A549 (cell line): ENCODE measurements at regions not wholly inside any gene's neighbourhood (a gene's known extent, or its start where the extent isn't known, plus 50 kb on each side); places are given as distances from the start of the nearest gene placed in this dataset.

Source experiments
- ATAC-seq, 2 experiments: fragments of 200-7000 bp in 1 of 2; fragments of >200 bp in 1 of 2; cut with Nextera tagmentation in 1 of 2; cut with Tn5 transposase in 1 of 2; 3 replicates each; pipeline versions ENCODE4 v1.8.0 to v1.9.1; 2018 to 2020; ENCODE audit warnings: mild to moderate bottlenecking in 1 of 2, moderate library complexity in 1 of 2
- CTCF ChIA-PET: fragments of 300-600 bp; sonication (Branson Sonifier 250); formaldehyde crosslinking; extraction: SDS; loops from one replicate; lab custom pipeline; 2021; ENCODE audit warnings: antibody characterized with exemption, inconsistent platforms; lab: Yijun Ruan, JAX
- POLR2A ChIA-PET: fragments of 350-600 bp; formaldehyde crosslinking; extraction: SDS; loops from one replicate; lab custom pipeline; 2021; ENCODE audit warnings: antibody characterized with exemption, inconsistent platforms; lab: Yijun Ruan, JAX
- DNase-seq, 2 experiments: peaks; one replicate each; pipeline versions ENCODE4 v3.0.0 to v3.0.0-alpha.2; 2011 to 2016; ENCODE audit warnings: low read depth in 1 of 2, low spot score in 1 of 2
- FAIRE-seq: peaks from 2 replicates; lab custom pipeline; 2011; peaks lifted over from hg19 to GRCh38; lab: Jason Lieb, UNC
- H3K27ac ChIP-seq, 2 experiments: fragments of >200 bp; sonication (Bioruptor Twin); formaldehyde crosslinking; 3 replicates each; pipeline ENCODE4 v1.5.1; 2016 to 2017
- H3K4me1 ChIP-seq: fragments of >200 bp; sonication (Bioruptor Twin); formaldehyde crosslinking; 3 replicates; pipeline ENCODE4 v1.6.1; 2016
- H3K4me2 ChIP-seq: fragments of >200 bp; sonication (Bioruptor Twin); formaldehyde crosslinking; 3 replicates; pipeline ENCODE4 v1.6.1; 2016
- H3K4me3 ChIP-seq: fragments of >200 bp; sonication (Bioruptor Twin); formaldehyde crosslinking; 3 replicates; pipeline ENCODE4 v1.5.1; 2016
- H3K9me3 ChIP-seq: fragments of >200 bp; sonication (Bioruptor Twin); formaldehyde crosslinking; 3 replicates; pipeline ENCODE4 v1.6.1; 2016
- CEBPB ChIP-seq, 2 experiments: fragments of >200 bp in 1 of 2; sonication (Bioruptor Twin) in 1 of 2; formaldehyde crosslinking in 1 of 2; IDR thresholded peaks; 2 replicates each; pipeline ENCODE4 v1.6.1; 2012 to 2016
- CHD4 ChIP-seq: fragments of 200-600 bp; sonication (generic); IDR thresholded peaks from 2 replicates; pipeline ENCODE4 v1.6.1; 2016; ENCODE audit warnings: antibody characterized with exemption, mild to moderate bottlenecking, borderline replicate concordance
- EHF ChIP-seq: fragments of 250-450 bp; sonication (Bioruptor Pico); IDR thresholded peaks from 2 replicates; pipeline ENCODE4 v1.5.0; 2020; ENCODE audit warnings: mild to moderate bottlenecking
- EP300 ChIP-seq, 2 experiments: fragments of >200 bp; sonication (Bioruptor Twin); formaldehyde crosslinking; IDR thresholded peaks; 2 replicates in 1 of 2; 3 replicates in 1 of 2; pipeline ENCODE4 v1.6.1; 2016 to 2017
- ESRRA ChIP-seq: fragments of 150-350 bp; IDR thresholded peaks from 2 replicates; pipeline ENCODE4 v1.6.1; 2014; ENCODE audit warnings: mild to moderate bottlenecking, low read length, borderline replicate concordance
- FOXS1 ChIP-seq: fragments of 250-450 bp; sonication (Bioruptor Pico); IDR thresholded peaks from 2 replicates; pipeline ENCODE4 v1.5.0; 2020; ENCODE audit warnings: mild to moderate bottlenecking, moderate library complexity
- HDAC2 ChIP-seq: fragments of 200-600 bp; sonication (generic); IDR thresholded peaks from 2 replicates; pipeline ENCODE4 v1.6.1; 2016
- HOXA7 ChIP-seq: fragments of 250-450 bp; sonication (Bioruptor Pico); IDR thresholded peaks from 2 replicates; pipeline ENCODE4 v1.5.0; 2020; ENCODE audit warnings: mild to moderate bottlenecking, moderate library complexity
- JUNB ChIP-seq: fragments of >200 bp; sonication (Bioruptor Twin); formaldehyde crosslinking; IDR thresholded peaks from 2 replicates; pipeline ENCODE4 v1.6.1; 2016
- MAFK ChIP-seq: fragments of 450-650 bp; IDR thresholded peaks from 2 replicates; pipeline ENCODE4 v1.6.1; 2014; ENCODE audit not compliant: partially characterized antibody
- RARB ChIP-seq: fragments of 250-450 bp; sonication (Bioruptor Pico); IDR thresholded peaks from 2 replicates; pipeline ENCODE4 v1.8.0; 2021; ENCODE audit warnings: mild to moderate bottlenecking, moderate library complexity
- SMC3 ChIP-seq: fragments of >200 bp; sonication (Bioruptor Twin); formaldehyde crosslinking; IDR thresholded peaks from 3 replicates; pipeline ENCODE4 v1.6.1; 2018; ENCODE audit warnings: inconsistent platforms
- SREBF2 ChIP-seq: fragments of 450-650 bp; IDR thresholded peaks from 2 replicates; pipeline ENCODE4 v1.6.1; 2014; ENCODE audit warnings: mild to moderate bottlenecking, moderate library complexity
- ZNF302 ChIP-seq: fragments of 250-450 bp; sonication (Bioruptor Pico); IDR thresholded peaks from 2 replicates; pipeline ENCODE4 v1.9.0; 2021; ENCODE audit warnings: inconsistent platforms, mild to moderate bottlenecking, moderate library complexity
- WGBS: methylation state at CpG from one replicate; pipeline ENCODE4 v1.1.6; 2017; ENCODE audit errors: missing lambda C conversion rate; 5-methylcytosine and 5-hydroxymethylcytosine counted together
- TF ChIP-seq, protein P1 (sequence below): fragments of >200 bp; sonication (Bioruptor Twin); formaldehyde crosslinking; IDR thresholded peaks from 3 replicates; pipeline ENCODE4 v1.5.1; 2016
- TF ChIP-seq, protein P2 (sequence below): fragments of 250-450 bp; sonication (Bioruptor Pico); IDR thresholded peaks from 2 replicates; pipeline ENCODE4 v1.5.0; 2020; ENCODE audit warnings: low read depth, mild to moderate bottlenecking, moderate library complexity
- TF ChIP-seq, protein P3 (sequence below): fragments of 150-350 bp; IDR thresholded peaks from 2 replicates; pipeline ENCODE4 v1.6.1; 2014; ENCODE audit warnings: low read depth, mild to moderate bottlenecking, low read length
- TF ChIP-seq, protein P4 (sequence below): fragments of 200-600 bp; sonication (generic); IDR thresholded peaks from 2 replicates; pipeline ENCODE4 v1.6.1; 2016; ENCODE audit warnings: antibody characterized with exemption, mild to moderate bottlenecking, moderate library complexity

DNA sequence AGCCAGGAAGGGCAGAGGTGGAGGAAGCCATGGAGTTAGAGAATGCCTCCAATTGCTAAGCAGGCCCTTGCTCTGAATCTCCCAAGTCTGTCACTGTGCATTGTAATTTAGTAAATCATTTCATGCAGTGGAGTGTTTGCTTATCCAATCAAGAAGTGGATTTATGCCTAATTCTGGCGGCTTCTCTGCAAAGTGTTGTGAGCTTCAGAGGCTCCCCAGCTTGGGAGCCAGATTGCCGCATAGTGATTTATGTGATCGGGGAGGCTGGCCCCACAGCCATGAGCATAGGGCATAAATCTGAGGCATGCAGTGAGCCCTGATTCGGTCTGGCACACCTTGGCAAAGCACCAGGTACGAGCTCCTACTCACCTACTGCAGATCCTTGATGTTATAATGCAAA, 520.8 kb downstream of the HS3ST4 start (continued):
- TF ChIP-seq, protein P1, sequence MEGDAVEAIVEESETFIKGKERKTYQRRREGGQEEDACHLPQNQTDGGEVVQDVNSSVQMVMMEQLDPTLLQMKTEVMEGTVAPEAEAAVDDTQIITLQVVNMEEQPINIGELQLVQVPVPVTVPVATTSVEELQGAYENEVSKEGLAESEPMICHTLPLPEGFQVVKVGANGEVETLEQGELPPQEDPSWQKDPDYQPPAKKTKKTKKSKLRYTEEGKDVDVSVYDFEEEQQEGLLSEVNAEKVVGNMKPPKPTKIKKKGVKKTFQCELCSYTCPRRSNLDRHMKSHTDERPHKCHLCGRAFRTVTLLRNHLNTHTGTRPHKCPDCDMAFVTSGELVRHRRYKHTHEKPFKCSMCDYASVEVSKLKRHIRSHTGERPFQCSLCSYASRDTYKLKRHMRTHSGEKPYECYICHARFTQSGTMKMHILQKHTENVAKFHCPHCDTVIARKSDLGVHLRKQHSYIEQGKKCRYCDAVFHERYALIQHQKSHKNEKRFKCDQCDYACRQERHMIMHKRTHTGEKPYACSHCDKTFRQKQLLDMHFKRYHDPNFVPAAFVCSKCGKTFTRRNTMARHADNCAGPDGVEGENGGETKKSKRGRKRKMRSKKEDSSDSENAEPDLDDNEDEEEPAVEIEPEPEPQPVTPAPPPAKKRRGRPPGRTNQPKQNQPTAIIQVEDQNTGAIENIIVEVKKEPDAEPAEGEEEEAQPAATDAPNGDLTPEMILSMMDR = no peak
- no peak for TF ChIP-seq ESRRA
- no peak for TF ChIP-seq FOXS1 (CRISPR knock-in tag)
- TF ChIP-seq, all 56 proteins: peak for 0

DNA sequence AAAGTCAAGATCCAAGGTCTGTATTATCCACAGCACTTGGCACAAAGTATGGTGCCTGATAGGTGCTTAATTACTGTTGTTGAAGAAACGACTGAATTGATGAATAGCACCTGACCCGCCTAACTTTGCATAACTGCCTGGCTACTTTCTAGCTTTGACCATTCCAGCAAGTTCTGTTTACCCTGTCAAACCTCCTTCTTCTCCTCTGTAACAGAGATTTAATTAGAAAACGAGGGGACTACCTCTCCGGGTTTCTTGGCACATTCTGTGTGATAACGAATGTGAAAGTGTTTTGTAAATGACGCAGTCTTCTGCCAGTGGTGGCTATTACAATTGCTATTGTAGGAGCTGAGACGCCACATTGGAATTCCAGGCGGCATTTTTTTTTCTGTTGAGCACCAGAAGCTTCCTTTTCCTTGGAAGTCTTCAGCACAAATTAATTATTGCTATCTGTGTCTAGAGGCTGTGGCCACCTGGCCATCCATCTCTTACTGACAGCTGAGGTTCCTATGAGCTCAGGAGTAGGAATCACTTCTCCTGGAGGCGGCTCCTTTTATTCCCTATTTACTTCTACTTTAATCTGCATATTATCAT, 522.9 kb downstream of the HS3ST4 start:
- no peak for TF ChIP-seq MAFK
- no peak for TF ChIP-seq SREBF2
- TF ChIP-seq, all 56 proteins: peak for 0
- no peak for DNase-seq
- ChIA-PET POLR2A (no interaction called here), CTCF (no interaction called here)
- H3K4me2 ChIP-seq = no peak overlapping the region
- FAIRE-seq = no peak
- WGBS = 2% methylated on average over 9 of the region's 9 CpGs
- no peak overlapping the region for H3K27ac ChIP-seq
- H3K9me3 ChIP-seq = no peaks in the 10 kb centered on the region
- ATAC-seq = no peak
- no peak overlapping the region for H3K4me3 ChIP-seq
- no peaks in the 10 kb centered on the region for H3K4me1 ChIP-seq

DNA sequence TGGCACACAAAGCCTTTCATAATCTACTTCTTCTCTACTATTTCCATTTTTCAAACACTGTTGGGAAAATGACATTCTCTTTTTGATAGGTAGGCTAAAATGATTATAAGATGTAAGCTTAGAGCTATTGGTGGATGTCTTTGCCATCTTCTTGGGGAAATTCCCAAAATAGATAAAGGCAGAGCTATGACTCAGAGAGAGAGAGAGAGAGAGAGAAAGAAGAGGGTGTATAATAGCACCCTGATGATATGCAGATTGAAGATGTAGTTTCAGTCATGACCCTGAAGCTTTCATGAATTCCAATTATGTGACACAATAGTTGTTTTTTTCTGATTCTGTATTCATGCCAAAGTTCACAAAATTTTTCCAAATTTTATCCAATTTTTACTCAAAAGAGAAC, 529.1 kb downstream of the HS3ST4 start:
- Histone ChIP-seq H3K27ac (no peak overlapping the region), H3K9me3 (no peaks in the 10 kb centered on the region), H3K4me2 (no peak overlapping the region), H3K4me3 (no peak overlapping the region), H3K4me1 (no peaks in the 10 kb centered on the region)
- CTCF ChIA-PET = no interaction called here
- FAIRE-seq (no peak), DNase-seq (no peak), ATAC-seq (no peak)
- POLR2A ChIA-PET = no interaction called here
- TF ChIP-seq JUNB (no peak), CEBPB (IDR thresholded peaks at IDR 0.05) (no peak)

DNA sequence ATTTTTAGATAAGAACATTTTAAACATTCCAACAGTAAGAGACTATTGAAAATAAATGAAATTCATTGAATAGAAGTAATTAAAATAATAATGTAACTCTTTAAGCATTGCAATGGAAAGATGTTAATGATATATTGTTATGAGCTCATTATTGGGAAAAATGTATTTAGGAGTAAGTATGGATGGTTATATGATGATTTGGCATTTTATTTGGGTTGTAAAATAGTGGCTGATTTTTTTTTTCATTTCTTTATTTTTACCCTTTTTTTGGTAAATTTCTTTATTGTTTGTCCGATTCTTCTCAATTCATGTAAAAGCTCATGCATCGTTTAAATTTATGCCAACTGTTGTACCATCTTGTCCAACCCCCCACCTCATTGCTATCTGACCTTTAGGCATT, 539.9 kb downstream of the HS3ST4 start:
- ChIA-PET POLR2A (no interaction called here), CTCF (interaction anchor here (1.2 kb wide), 1 partner anchor 23 kb away, joined by 3 read pairs; no protein-coding TSS in a partner anchor)
- no peak for ATAC-seq
- no peak for DNase-seq
- Histone ChIP-seq H3K9me3 (no peaks in the 10 kb centered on the region), H3K4me3 (no peak overlapping the region), H3K4me2 (no peak overlapping the region), H3K27ac (no peak overlapping the region), H3K4me1 (no peaks in the 10 kb centered on the region)
- TF ChIP-seq SMC3 (no peak), HDAC2 (no peak), ZNF302 (CRISPR knock-in tag) (no peak), MAFK (peak; percentile 28)
- TF ChIP-seq, protein P2, sequence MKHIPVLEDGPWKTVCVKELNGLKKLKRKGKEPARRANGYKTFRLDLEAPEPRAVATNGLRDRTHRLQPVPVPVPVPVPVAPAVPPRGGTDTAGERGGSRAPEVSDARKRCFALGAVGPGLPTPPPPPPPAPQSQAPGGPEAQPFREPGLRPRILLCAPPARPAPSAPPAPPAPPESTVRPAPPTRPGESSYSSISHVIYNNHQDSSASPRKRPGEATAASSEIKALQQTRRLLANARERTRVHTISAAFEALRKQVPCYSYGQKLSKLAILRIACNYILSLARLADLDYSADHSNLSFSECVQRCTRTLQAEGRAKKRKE (CRISPR knock-in tag) = no peak
- FAIRE-seq = peak; percentile 97
- 7% methylated on average over 2 of the region's 2 CpGs for WGBS

DNA sequence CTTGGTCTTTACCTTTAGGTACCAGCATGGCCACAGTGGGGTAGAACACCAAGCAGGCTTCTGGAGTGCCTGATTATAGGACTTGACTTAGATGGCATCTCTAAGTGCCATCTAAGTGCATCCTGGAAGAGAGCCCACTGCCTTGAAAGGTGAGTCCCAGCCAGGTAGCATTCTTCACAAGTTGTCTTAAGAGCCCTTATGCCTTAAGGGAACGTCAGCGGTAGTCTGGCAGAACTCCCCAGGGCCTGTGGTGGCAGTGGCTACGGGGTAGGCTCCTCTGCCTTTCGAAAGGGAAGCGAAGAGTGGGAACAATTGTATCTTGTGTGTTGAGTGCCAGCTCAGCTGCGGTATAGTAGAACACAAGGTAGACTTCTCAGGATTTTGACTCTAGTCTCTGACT, 549.0 kb downstream of the HS3ST4 start:
- ATAC-seq = no peak
- CTCF ChIA-PET = interaction anchor here (0.6 kb wide), 1 partner anchor 480 kb away, joined by 3 read pairs; no protein-coding TSS in a partner anchor
- TF ChIP-seq EHF (CRISPR knock-in tag) = no peak
- TF ChIP-seq ESRRA = no peak
- no peak for DNase-seq
- Histone ChIP-seq H3K4me2 (no peak overlapping the region), H3K4me1 (no peaks in the 10 kb centered on the region), H3K27ac (no peak overlapping the region), H3K4me3 (no peak overlapping the region), H3K9me3 (no peaks in the 10 kb centered on the region; the same call in 2 of the 3 replicates)
- POLR2A ChIA-PET = no interaction called here
- WGBS = 12% methylated on average over 6 of the region's 6 CpGs
- FAIRE-seq = no peak

DNA sequence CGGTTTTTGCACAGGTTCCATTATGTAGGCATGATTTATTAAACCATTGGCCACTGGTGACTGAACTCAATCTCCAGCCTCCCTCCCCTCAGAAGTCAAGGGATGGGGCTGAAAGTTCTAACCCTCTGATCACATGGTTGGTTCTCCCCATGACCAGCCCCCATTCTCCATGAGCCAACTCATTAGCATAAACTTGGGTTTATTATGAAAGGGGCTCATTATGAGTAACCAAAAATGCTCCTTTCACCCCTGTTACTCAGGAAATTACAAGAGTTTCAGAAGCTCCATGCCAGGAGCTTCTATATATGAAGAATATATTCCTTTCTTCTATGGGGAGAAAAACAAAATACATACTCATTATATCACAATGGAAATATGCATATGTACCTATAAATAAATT, 555.3 kb downstream of the HS3ST4 start:
- no peak overlapping the region for H3K4me2 ChIP-seq
- ChIA-PET CTCF (no interaction called here), POLR2A (no interaction called here)
- FAIRE-seq = no peak
- WGBS = 0% methylated on average over 1 of the region's 1 CpG
- no peaks in the 10 kb centered on the region; the same call in 2 of the 3 replicates for H3K9me3 ChIP-seq
- no peak for DNase-seq
- no peaks in the 10 kb centered on the region for H3K4me1 ChIP-seq
- H3K4me3 ChIP-seq = no peak overlapping the region
- no peak overlapping the region for H3K27ac ChIP-seq
- ATAC-seq = no peak
- TF ChIP-seq RARB (CRISPR knock-in tag) (no peak), HOXA7 (CRISPR knock-in tag) (no peak), HDAC2 (no peak), EP300 (IDR thresholded peaks at IDR 0.05) (no peak), CHD4 (no peak)
- TF ChIP-seq, protein P3, sequence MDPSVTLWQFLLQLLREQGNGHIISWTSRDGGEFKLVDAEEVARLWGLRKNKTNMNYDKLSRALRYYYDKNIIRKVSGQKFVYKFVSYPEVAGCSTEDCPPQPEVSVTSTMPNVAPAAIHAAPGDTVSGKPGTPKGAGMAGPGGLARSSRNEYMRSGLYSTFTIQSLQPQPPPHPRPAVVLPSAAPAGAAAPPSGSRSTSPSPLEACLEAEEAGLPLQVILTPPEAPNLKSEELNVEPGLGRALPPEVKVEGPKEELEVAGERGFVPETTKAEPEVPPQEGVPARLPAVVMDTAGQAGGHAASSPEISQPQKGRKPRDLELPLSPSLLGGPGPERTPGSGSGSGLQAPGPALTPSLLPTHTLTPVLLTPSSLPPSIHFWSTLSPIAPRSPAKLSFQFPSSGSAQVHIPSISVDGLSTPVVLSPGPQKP = no peak
- TF ChIP-seq, protein P4, sequence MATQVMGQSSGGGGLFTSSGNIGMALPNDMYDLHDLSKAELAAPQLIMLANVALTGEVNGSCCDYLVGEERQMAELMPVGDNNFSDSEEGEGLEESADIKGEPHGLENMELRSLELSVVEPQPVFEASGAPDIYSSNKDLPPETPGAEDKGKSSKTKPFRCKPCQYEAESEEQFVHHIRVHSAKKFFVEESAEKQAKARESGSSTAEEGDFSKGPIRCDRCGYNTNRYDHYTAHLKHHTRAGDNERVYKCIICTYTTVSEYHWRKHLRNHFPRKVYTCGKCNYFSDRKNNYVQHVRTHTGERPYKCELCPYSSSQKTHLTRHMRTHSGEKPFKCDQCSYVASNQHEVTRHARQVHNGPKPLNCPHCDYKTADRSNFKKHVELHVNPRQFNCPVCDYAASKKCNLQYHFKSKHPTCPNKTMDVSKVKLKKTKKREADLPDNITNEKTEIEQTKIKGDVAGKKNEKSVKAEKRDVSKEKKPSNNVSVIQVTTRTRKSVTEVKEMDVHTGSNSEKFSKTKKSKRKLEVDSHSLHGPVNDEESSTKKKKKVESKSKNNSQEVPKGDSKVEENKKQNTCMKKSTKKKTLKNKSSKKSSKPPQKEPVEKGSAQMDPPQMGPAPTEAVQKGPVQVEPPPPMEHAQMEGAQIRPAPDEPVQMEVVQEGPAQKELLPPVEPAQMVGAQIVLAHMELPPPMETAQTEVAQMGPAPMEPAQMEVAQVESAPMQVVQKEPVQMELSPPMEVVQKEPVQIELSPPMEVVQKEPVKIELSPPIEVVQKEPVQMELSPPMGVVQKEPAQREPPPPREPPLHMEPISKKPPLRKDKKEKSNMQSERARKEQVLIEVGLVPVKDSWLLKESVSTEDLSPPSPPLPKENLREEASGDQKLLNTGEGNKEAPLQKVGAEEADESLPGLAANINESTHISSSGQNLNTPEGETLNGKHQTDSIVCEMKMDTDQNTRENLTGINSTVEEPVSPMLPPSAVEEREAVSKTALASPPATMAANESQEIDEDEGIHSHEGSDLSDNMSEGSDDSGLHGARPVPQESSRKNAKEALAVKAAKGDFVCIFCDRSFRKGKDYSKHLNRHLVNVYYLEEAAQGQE = no peak
